C4-2B (cell line): ENCODE measurements at regions not wholly inside any gene's neighbourhood (a gene's known extent, or its start where the extent isn't known, plus 50 kb on each side); places are given as distances from the start of the nearest gene placed in this dataset.
A peak's percentile ranks its signal among the peaks of the same experiment; 100 is the strongest.

Source experiments
- H3K27ac ChIP-seq: fragments of 450-650 bp; 2 replicates; pipeline ENCODE4 v1.5.1; 2017
- CTCF ChIP-seq: fragments of 450-650 bp; conservative IDR thresholded peaks from 2 replicates; pipeline ENCODE4 v1.5.1; 2017; ENCODE audit warnings: mild to moderate bottlenecking
- ZFX ChIP-seq: fragments of 450-650 bp; IDR thresholded peaks from 2 replicates; pipeline ENCODE4 v1.6.1; 2017

GRCh38 chr7:135811506-135811905 is 62.9 kb upstream of the FAM180A start:
- TF ChIP-seq ZFX = no peak
- no peak for TF ChIP-seq CTCF
- no peak overlapping the region for H3K27ac ChIP-seq

- TF ChIP-seq CTCF (no peak), ZFX (no peak)
- H3K27ac ChIP-seq = no peak overlapping the region
Measured at GRCh38 chr7:135808206-135808605, 59.6 kb upstream of the FAM180A start.

DNA sequence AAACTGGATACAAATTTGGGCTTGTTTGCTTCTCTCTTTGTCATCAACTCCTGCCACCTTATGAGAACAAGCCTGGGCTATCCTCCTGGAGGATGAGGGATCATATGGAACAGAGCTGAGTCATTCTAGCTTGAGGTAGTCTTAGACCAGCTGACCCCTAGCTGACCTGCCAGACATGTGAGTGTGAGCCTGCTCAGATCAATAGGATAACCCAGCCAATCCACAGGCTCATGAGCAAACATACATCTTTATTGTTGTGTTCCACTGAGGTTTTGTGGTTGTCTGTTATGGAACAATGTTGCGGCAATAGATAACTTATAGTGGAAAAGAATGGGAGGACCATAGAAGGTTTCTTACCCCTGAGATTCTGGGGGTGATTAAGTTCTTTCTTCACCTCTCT is 54.5 kb upstream of the FAM180A start:
- TF ChIP-seq ZFX = no peak
- H3K27ac ChIP-seq = no peak overlapping the region

DNA sequence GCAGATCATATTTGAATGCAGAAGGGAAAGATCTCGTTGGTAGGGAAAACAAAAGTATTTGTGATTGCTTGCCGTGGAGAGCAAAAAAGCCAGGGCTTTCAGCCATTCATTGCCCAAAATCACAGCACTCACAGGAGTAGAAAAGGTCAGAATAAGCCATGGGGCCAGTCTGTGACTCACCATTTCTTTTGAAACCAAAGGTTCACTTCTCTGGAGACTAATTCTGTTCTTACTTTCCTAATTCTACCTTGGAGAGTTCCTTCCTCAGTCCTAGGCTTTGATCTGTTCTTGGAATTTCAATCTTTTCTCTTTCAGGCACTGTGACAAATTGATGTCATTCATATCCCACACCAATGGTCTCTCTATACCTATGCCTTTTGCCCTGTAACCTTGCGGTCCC is 54.1 kb upstream of the FAM180A start:
- TF ChIP-seq CTCF (no peak), ZFX (no peak)
- no peak overlapping the region for H3K27ac ChIP-seq

DNA sequence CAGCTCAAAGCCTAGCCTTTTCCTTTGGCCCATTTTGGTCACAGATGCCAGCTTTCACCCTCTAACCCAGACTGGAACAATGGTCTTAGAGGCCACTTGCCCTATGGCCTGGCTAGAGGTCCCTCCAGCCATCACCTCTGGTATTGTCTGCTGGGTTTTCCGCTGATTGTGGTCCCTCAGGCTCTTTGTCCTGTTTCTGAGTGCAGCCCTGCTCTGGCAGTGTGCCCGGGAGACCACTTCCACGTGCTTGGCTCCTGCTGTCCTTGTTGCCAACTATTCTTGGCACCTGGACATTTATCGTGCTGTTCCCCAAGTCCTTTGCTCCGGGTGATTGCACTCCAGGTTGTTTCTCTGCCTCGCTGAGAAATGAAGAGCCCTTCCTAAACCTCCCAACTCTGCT is 53.3 kb upstream of the FAM180A start:
- H3K27ac ChIP-seq = no peak overlapping the region
- TF ChIP-seq ZFX = no peak
- TF ChIP-seq CTCF = no peak

- TF ChIP-seq CTCF (peak; percentile 94), ZFX (no peak)
- no peak overlapping the region for H3K27ac ChIP-seq
Measured at GRCh38 chr7:135801045-135801693, 52.6 kb upstream of the FAM180A start.

- TF ChIP-seq ZFX (no peak), CTCF (no peak)
- H3K27ac ChIP-seq = 0 out of 2 replicates have a peak overlapping the region, but pooled peaks have one; percentile 5
Measured at GRCh38 chr7:135800560-135800959, 51.9 kb upstream of the FAM180A start.

GRCh38 chr7:135799881-135800280 is 51.3 kb upstream of the FAM180A start:
- no peak for TF ChIP-seq ZFX
- no peak overlapping the region for H3K27ac ChIP-seq
